Stimulated activated CD4-positive, alpha-beta T cell treated with anti-CD3 and anti-CD28 coated beads, TNF-alpha, amount 100 ng/mL, for 4 hours (primary cell): ENCODE measurements at regions not wholly inside any gene's neighbourhood (a gene's known extent, or its start where the extent isn't known, plus 50 kb on each side); places are given as distances from the start of the nearest gene placed in this dataset.

Experiments
- DNase-seq, 3 experiments: peaks; one replicate each; pipeline ENCODE4 v3.0.0-alpha.2; 2020; ENCODE audit warnings: low read depth in 3 of 3

DNA sequence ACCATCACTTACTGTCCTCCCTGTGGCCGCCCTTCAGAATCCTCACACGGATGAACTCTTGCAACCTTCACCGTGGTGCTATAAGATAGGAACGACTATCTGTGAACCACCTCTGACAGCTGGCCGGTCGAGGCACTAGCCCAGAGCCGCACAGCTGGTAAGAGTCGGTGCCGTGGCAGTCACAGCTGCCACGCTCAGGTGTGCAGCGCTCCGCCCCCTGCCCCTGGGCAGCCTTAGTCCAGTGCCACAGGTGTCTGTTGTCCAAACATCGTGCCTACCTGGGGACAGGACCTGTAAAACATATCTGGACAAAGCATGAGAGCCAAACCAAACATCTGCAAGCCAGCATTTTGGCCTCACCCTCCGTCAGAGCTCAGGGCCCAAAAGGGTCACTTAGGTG is 55.3 kb upstream of the SALL3 start:
- no peak for DNase-seq

DNA sequence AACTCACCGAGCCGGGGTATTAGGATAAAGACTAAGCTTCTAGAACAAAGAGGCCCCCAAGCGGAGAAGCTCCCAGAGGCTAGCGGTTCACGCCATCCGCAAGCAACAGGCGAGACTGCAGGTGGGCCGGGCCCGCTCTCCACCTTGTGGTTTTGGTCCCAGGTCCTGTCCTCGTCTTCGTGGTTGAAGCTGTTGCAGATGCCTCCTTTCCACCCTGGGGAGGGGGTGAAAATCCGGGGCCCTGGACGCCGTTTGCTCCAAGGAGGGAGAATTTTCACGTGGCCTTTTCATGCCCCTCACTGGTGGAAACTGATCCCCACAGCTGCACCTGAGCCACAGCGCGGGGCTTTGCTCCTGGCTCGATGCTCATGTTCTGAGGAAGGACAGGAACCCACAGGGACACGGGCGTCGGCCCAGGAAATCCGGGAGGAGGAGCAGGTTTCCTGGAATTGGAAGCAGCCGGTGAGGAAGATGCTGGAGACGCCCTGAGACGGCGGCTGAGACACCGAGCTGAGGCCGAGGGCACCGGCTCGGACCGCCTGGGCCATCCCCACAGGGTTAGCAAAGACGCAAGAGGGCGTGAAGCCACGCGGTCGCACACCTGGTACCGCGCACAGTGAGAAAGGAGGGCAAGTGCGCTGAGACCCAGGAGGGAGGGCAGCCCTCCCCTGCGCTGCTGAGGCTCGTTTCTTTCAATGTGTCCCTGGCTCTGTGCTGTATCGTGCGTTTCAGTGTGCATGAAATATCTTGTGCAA is 54.7 kb upstream of the SALL3 start:
- DNase-seq, result no peak

DNA sequence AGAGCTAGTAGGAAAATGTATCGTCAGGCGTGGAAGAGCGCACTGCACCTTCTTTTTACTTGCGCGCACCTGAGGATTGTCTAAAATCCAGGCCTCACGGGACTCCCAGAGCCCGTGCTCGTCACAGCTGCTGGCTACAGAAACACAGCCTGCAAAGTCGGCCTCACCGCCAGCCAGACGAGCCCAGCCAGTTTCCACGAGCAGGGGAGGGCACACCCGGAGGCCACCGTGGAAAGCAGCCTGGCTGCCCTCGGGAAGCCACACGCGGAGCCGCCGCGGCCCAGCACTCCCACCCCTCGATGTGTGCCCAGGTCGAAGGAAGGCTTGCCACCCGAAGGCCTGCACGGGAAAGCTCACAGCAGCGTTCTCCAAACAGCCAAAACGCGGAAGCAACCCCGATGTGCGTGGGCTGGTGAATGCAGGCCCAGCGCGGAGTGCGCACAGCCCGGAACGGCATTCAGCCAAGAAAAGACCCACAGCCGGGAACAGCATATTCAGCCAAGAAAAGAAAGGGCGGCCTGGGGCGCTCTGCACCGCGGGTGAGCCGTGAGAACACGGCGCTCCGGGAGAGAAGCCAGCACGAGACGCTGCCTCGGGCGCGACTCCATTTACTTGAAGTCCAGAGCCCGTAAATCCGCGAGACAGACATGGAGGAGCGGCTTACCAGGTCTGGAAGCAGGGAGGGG is 53.9 kb upstream of the SALL3 start:
- DNase-seq, result no peak

DNA sequence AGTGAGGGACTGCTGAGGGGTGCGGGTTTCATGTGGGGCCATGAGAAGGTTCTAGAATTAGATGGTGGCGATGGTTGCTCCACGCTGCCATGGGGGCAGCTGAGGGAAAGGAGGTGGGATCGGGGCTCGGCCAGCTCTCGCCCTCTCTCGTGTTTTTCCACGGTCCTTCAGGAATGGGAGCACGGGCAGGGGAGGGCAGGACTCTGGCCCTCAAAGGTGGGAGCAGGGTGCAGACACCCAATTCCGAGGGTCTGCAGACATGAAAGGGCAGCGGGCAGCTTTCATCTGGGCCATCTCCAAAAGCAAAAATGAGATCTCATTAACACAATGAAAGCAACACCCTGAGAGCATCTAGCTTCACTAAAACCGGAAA is 53.4 kb upstream of the SALL3 start:
- DNase-seq, result no peak

DNA sequence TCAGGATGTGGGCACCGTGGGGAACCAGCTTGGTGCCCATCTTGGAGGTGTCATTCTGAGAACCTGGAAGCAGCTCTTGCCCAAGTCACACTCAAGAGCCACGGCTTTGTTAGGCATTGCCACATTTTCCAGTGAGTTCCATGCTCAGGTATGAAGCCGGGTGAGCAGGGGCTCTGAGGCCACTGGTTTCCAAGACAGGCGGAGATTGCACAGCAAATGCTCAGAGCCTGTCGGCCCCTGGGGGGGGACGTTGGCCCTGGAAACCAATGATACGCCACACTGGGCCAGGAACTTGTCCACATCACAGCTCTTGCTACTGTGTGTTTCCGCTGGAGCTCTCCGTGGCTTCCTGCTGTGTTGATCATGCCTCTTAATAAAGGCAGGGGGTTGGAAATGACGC is 52.5 kb upstream of the SALL3 start:
- no peak for DNase-seq

DNA sequence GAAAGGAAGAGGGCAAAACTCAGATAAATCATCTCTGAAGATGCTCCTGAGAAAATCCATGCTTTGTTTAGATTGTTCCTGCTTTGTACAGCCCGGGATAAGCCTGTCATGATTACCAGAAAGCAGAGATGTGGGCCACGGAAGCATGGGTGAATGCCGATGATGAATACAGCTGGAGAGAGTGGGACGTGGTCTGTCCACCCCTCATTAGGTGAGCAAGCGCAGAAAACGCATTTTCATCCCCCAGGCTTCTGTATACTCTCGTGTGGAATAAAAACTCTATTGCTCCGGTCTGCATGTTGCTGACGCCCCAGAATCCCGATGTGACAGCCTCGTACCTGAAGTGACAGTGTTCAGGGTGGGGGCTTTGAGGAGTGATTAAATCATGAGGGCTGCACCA is 52.0 kb upstream of the SALL3 start:
- no peak for DNase-seq

DNA sequence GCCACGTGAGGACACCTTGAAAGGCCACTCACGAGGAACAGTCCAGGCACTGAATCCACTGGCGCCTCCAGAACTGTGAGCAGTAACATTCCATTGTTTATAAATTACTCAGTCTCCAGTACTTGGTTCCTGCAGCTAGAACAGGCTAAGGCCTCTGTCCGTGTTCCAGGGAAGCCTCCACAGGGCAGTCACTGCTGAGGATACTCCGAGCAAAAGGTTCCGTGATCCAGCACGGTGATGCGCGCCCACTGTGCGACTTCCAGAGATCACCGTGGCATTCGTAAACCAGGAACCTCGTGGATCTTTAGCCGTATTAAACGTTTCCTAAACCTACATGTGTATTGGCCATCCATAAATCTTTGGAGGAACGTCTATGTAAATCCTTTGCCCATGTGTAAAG is 51.5 kb upstream of the SALL3 start:
- DNase-seq, result no peak

DNA sequence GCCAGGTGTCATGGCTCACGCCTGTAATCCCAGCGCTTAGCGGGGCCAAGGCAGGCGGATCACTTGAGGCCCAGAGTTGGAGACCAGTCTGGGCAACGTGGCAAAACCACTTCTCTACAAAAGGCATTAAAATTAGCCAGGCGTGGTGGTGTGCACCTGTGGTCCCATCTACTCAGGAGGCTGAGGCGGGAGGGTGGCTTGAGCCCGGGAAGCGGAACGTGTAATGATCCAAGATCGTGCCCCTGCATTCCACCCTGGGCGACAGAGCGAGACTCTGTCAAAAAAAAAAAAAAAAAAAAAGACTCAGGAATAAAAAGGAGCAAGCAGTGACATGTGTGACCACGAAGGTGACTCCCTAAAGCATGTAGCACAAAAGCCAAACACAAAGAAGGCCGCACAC is 50.1 kb upstream of the SALL3 start:
- DNase-seq, result no peak
